ENCODE measurements at regions not wholly inside any gene's neighbourhood (a gene's known extent, or its start where the extent isn't known, plus 50 kb on each side); places are given as distances from the start of the nearest gene placed in this dataset.

DNA sequence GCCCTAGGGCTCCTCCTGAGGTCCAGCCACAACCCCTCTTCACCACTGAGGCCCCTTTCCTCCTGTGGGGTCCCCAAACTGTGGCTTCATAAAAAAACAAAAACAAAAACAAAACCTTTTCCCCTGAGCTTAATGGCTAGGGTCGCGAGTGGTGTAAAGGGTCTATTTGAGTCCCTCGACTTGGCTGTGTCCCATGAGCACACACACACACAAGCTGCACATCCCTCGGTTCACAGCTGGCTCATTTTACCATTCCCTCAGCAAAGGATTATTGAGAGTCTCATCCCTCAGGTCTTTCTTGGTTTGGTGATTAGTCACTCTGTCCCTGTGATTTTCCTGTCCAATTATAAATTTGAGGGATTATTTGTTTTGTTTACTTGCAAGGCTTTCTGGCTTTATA lies 206.1 kb upstream of the SASH1 start:
- CTCF ChIA-PET = no interaction called here
- DNase-seq (no peak), ATAC-seq (ENCODE audit: low read depth) (no peak)
- Mint-ChIP-seq H3K27ac (no peak overlapping the region), H3K36me3 (ENCODE audit: low read depth) (no peaks in the 10 kb centered on the region), H3K4me3 (no peak overlapping the region), H3K4me1 (no peaks in the 10 kb centered on the region), H3K9me3 (no peaks in the 10 kb centered on the region), H3K27me3 (peaks cover 3% of the 10 kb centered on the region)
- TF ChIP-seq, protein P1, sequence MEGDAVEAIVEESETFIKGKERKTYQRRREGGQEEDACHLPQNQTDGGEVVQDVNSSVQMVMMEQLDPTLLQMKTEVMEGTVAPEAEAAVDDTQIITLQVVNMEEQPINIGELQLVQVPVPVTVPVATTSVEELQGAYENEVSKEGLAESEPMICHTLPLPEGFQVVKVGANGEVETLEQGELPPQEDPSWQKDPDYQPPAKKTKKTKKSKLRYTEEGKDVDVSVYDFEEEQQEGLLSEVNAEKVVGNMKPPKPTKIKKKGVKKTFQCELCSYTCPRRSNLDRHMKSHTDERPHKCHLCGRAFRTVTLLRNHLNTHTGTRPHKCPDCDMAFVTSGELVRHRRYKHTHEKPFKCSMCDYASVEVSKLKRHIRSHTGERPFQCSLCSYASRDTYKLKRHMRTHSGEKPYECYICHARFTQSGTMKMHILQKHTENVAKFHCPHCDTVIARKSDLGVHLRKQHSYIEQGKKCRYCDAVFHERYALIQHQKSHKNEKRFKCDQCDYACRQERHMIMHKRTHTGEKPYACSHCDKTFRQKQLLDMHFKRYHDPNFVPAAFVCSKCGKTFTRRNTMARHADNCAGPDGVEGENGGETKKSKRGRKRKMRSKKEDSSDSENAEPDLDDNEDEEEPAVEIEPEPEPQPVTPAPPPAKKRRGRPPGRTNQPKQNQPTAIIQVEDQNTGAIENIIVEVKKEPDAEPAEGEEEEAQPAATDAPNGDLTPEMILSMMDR (IDR thresholded peaks at IDR 0.05) = no peak
- intact Hi-C loops (cut with micrococcal nuclease) = no loop called here
- POLR2A ChIA-PET = no interaction called here

DNA sequence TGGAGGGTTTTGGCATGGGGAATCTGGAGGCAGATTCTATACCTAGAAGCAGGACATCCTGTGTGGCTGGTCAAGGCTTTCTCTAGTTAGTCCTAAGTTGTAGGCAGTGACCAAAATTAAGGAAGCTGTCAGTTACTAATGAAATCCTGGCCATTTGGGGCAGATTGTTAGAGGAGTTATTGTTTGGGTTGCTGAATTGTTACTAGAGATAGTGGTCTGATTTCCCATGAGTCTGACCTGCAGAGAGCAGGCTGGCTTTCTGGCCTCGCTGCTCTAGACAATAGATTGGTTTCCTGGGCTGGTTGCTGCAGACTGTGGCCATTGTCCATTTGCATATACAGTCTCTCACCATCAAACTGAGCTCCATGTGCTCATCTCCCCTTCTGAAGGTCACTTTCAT lies 205.0 kb upstream of the SASH1 start:
- H3K4me1 Mint-ChIP-seq = no peaks in the 10 kb centered on the region
- H3K36me3 Mint-ChIP-seq (ENCODE audit: low read depth) = no peaks in the 10 kb centered on the region
- peaks cover 3% of the 10 kb centered on the region for H3K27me3 Mint-ChIP-seq
- H3K4me3 Mint-ChIP-seq = no peak overlapping the region
- ChIA-PET CTCF (no interaction called here), POLR2A (no interaction called here)
- H3K27ac Mint-ChIP-seq = no peak overlapping the region
- no peaks in the 10 kb centered on the region for H3K9me3 Mint-ChIP-seq
- DNase-seq = no peak
- intact Hi-C loops (cut with micrococcal nuclease) = no loop called here
- no peak for ATAC-seq (ENCODE audit: low read depth)
- TF ChIP-seq, protein P1 (IDR thresholded peaks at IDR 0.05) = no peak

- no peaks in the 10 kb centered on the region for H3K9me3 Mint-ChIP-seq
- peaks cover 4% of the 10 kb centered on the region for H3K27me3 Mint-ChIP-seq
- H3K27ac Mint-ChIP-seq = no peak overlapping the region
- DNase-seq = no peak
- CTCF ChIA-PET = no interaction called here
- H3K36me3 Mint-ChIP-seq (ENCODE audit: low read depth) = no peaks in the 10 kb centered on the region
- no peak for ATAC-seq (ENCODE audit: low read depth)
- POLR2A ChIA-PET = no interaction called here
- TF ChIP-seq, protein P1 (IDR thresholded peaks at IDR 0.05) = no peak
- intact Hi-C loops (cut with micrococcal nuclease) = no loop called here
- no peaks in the 10 kb centered on the region for H3K4me1 Mint-ChIP-seq
- no peak overlapping the region for H3K4me3 Mint-ChIP-seq
These were observed 204.1 kb upstream of the SASH1 start for GRCh38 chr6:148138573-148138972.

DNA sequence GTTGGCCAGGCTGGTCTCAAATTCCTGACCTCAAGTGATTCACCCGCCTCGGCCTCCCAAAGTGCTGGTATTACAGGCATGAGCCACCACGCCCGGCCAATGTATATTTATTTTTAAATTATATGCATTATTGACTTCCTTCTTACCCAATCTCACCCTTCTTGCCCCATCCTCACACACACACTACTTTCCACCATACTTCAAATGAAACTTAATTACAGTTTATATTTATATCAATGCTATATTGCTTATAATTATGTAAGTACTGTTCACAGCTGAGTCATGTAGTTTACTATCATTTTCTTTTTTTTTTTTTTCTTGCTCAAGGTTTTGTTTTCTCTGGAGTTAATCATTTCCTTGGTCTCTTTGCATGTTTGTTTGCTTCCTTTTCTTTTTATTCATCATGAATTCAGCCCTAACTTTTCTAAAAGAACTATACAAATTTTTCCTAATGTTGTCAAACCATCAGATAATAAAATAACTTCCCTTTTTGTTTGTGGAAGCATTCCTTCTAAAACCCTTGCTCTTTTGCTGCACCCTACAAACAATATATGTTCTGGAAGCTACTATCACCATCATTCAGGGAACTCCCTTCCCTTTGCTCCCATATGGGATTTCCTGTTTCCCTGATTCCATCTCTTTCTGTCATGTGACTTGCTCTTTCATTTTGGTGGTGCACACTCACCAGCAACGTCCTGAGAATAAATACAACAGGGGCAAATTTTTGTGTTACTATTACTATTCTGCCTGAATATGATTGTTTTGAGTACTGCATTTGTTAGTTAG lies 201.7 kb upstream of the SASH1 start:
- Mint-ChIP-seq H3K9me3 (no peaks in the 10 kb centered on the region), H3K36me3 (ENCODE audit: low read depth) (no peaks in the 10 kb centered on the region), H3K27me3 (peaks cover 6% of the 10 kb centered on the region), H3K4me3 (no peak overlapping the region), H3K27ac (no peak overlapping the region), H3K4me1 (no peaks in the 10 kb centered on the region)
- no peak for DNase-seq
- intact Hi-C loops (cut with micrococcal nuclease) = no loop called here
- ATAC-seq (ENCODE audit: low read depth) = no peak
- ChIA-PET CTCF (no interaction called here), POLR2A (no interaction called here)
- TF ChIP-seq, protein P1 (IDR thresholded peaks at IDR 0.05) = no peak

DNA sequence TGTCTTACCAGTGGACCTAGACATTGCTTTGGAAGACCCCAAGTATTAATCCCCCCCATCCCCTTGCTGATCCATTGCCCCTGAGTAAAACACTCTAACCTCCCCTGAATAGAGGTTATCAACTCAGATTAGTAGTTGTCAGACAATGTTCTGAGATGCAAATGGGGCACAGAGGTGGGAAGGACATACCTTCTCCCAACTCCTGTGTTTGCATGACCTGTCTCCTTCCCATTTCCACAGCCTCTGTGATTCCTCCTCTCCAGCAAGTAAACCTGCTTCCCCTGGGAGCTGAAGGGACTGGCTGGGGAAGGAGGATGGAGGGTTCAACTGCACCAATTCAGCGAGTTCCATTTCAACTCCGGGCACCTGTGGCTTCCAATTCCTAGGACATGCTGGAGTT lies 199.8 kb upstream of the SASH1 start:
- no peaks in the 10 kb centered on the region for H3K36me3 Mint-ChIP-seq (ENCODE audit: low read depth)
- DNase-seq (no peak), ATAC-seq (ENCODE audit: low read depth) (no peak)
- peaks cover 6% of the 10 kb centered on the region for H3K27me3 Mint-ChIP-seq
- no peak overlapping the region for H3K4me3 Mint-ChIP-seq
- no peaks in the 10 kb centered on the region for H3K9me3 Mint-ChIP-seq
- ChIA-PET POLR2A (no interaction called here), CTCF (no interaction called here)
- H3K4me1 Mint-ChIP-seq = peaks cover 4% of the 10 kb centered on the region
- intact Hi-C loops (cut with micrococcal nuclease) = no loop called here
- H3K27ac Mint-ChIP-seq = no peak overlapping the region
- TF ChIP-seq, protein P1 (IDR thresholded peaks at IDR 0.05) = no peak
